Bronchial epithelial cell (primary cell): ENCODE measurements at regions not wholly inside any gene's neighbourhood (a gene's known extent, or its start where the extent isn't known, plus 50 kb on each side); places are given as distances from the start of the nearest gene placed in this dataset.

Experiments used
- DNase-seq: peaks from one replicate; pipeline ENCODE4 v3.0.0-alpha.2; 2010; ENCODE audit warnings: low read depth
- FAIRE-seq: peaks from 2 replicates; lab custom pipeline; 2011; peaks lifted over from hg19 to GRCh38; lab: Jason Lieb, UNC
- H3K27me3 ChIP-seq: 2 replicates; pipeline ENCODE4 v1.5.1; 2011; ENCODE audit warnings: low read length; ENCODE audit not compliant: control insufficient read depth, insufficient read depth
- H3K36me3 ChIP-seq: 2 replicates; pipeline ENCODE4 v1.5.1; 2011; ENCODE audit warnings: low read length; ENCODE audit not compliant: control insufficient read depth, insufficient read depth
- H3K4me3 ChIP-seq: 2 replicates; pipeline ENCODE4 v1.5.1; 2011; ENCODE audit warnings: mild to moderate bottlenecking, low read depth, low read length, control low read depth
- TF ChIP-seq, protein P1 (sequence below): IDR thresholded peaks from 2 replicates; pipeline ENCODE4 v1.5.1; 2011; ENCODE audit warnings: mild to moderate bottlenecking, moderate library complexity, low read length, control low read depth, inconsistent platforms; ENCODE audit not compliant: insufficient read depth, severe bottlenecking

- Histone ChIP-seq H3K27me3 (no peaks in the 10 kb centered on the region), H3K36me3 (no peaks in the 10 kb centered on the region), H3K4me3 (no peak overlapping the region)
- TF ChIP-seq, protein P1, sequence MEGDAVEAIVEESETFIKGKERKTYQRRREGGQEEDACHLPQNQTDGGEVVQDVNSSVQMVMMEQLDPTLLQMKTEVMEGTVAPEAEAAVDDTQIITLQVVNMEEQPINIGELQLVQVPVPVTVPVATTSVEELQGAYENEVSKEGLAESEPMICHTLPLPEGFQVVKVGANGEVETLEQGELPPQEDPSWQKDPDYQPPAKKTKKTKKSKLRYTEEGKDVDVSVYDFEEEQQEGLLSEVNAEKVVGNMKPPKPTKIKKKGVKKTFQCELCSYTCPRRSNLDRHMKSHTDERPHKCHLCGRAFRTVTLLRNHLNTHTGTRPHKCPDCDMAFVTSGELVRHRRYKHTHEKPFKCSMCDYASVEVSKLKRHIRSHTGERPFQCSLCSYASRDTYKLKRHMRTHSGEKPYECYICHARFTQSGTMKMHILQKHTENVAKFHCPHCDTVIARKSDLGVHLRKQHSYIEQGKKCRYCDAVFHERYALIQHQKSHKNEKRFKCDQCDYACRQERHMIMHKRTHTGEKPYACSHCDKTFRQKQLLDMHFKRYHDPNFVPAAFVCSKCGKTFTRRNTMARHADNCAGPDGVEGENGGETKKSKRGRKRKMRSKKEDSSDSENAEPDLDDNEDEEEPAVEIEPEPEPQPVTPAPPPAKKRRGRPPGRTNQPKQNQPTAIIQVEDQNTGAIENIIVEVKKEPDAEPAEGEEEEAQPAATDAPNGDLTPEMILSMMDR, result no peak
- FAIRE-seq, result no peak
- no peak for DNase-seq
Measured at GRCh38 chr12:87311206-87311605, 718.0 kb downstream of the C12orf50 start.

- no peak for FAIRE-seq
- DNase-seq, result no peak
- Histone ChIP-seq H3K27me3 (no peaks in the 10 kb centered on the region), H3K36me3 (no peaks in the 10 kb centered on the region), H3K4me3 (no peak overlapping the region)
- TF ChIP-seq, protein P1, result no peak
Measured at GRCh38 chr12:87310126-87310525, 719.1 kb downstream of the C12orf50 start.

DNA sequence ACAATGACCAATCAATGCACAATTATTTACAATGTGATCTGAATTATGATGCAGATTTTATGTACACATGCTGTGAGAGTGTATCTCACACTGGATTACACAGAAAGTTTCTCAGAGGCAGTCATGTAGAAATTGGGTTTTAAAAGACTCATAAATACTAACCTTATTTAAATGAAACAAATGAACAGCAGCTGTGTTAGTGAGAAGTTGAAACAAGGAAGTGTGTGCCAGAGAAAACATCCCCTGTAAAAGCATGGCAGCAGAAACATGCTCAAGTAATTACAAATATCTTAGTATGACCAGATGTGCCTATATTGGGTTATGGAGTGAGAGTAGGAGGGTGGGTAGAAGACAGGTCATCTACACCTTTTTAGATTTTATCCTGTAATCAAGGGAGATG, 723.7 kb downstream of the C12orf50 start:
- H3K4me3 ChIP-seq, result no peak overlapping the region
- H3K27me3 ChIP-seq, result no peaks in the 10 kb centered on the region
- FAIRE-seq (no peak), DNase-seq (no peak)
- TF ChIP-seq, protein P1, result no peak
- no peaks in the 10 kb centered on the region for H3K36me3 ChIP-seq

DNA sequence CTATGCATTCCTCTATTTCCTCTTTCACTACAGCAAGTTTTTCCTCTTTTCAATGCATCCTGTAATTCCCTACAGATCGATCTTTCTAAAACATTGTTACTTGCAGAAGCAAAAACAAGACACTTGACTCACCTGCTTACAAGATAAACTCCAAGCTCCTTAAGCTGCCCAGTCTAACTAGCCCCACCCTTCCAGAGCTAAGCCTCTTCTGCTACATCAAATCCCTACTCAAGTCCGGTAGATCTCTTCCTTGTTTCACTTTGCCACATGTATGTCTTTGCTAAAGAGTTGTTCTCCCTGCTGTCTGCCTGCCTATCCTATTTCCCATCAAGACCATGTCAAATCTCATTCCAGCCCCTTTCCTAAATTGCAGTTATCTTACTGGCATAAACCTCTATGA, 724.8 kb downstream of the C12orf50 start:
- H3K36me3 ChIP-seq, result no peaks in the 10 kb centered on the region
- no peak overlapping the region for H3K4me3 ChIP-seq
- TF ChIP-seq, protein P1, result no peak
- no peak for FAIRE-seq
- peak; percentile 18 for DNase-seq
- H3K27me3 ChIP-seq, result no peaks in the 10 kb centered on the region

DNA sequence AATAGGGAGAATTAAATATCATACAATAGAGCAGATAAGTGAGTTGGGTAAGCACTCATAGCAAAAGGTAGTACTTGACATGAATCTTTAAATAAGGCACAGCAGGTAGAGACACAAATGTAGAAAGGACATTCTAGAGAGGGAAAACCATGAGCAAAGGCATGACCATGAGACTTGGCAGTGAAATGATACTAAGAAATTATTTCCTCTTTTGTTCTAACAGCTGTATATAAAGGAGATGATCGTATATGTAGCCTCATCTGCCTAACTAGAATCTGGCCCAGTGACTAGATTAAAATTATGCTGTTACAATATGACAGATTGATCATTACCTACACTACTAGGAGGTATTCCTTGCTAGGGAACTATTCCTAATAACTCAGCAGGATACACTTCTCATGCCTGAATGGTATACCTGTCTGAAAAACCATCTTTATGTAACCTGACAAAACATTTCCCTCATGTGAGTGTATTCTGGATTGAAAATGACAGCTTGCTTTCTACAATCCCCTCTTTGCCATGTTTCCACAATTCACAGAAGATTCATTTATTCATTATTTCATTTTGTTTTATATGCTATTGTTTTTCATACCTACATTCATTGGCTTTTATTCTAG, 725.7 kb downstream of the C12orf50 start:
- DNase-seq, result no peak
- TF ChIP-seq, protein P1, result no peak
- Histone ChIP-seq H3K36me3 (no peaks in the 10 kb centered on the region), H3K27me3 (no peaks in the 10 kb centered on the region), H3K4me3 (no peak overlapping the region)
- no peak for FAIRE-seq
